ENCODE measurements at regions not wholly inside any gene's neighbourhood (a gene's known extent, or its start where the extent isn't known, plus 50 kb on each side); places are given as distances from the start of the nearest gene placed in this dataset.

DNA sequence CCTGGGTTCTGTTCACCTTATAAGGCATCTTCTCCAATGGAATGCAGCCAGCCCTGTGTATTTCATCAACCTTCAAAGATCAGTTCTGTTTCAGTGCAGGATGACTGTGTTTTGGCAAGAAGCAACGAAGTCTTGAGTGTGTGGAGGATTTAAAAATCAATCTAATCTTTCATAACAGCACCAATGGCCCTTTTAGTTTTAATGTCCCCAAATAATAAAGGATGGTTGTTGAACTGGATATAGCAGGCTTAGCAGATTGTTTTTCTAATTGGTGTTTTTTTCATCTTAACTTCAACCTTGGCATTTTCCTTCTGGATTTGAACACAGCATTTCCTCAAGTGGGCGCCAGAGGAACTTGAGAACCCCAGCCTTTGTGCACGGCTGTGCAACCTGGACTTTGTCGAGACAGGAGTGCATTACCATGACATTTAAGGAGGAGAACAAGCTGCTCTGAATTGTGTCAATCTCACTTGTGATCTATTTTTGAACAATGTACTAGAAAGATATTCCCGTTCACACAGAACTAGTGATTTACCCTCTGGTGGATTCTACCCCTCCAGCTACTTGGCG is 313.3 kb upstream of the AKR1E2 start:
- TF ChIP-seq, protein P1, sequence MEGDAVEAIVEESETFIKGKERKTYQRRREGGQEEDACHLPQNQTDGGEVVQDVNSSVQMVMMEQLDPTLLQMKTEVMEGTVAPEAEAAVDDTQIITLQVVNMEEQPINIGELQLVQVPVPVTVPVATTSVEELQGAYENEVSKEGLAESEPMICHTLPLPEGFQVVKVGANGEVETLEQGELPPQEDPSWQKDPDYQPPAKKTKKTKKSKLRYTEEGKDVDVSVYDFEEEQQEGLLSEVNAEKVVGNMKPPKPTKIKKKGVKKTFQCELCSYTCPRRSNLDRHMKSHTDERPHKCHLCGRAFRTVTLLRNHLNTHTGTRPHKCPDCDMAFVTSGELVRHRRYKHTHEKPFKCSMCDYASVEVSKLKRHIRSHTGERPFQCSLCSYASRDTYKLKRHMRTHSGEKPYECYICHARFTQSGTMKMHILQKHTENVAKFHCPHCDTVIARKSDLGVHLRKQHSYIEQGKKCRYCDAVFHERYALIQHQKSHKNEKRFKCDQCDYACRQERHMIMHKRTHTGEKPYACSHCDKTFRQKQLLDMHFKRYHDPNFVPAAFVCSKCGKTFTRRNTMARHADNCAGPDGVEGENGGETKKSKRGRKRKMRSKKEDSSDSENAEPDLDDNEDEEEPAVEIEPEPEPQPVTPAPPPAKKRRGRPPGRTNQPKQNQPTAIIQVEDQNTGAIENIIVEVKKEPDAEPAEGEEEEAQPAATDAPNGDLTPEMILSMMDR (IDR thresholded peaks at IDR 0.05; ENCODE audit: poor library complexity), result peak; percentile 53
- no peak for TF ChIP-seq EZH2 (IDR thresholded peaks at IDR 0.05; ENCODE audit: borderline replicate concordance)
